B cell (primary cell): ENCODE measurements at regions not wholly inside any gene's neighbourhood (a gene's known extent, or its start where the extent isn't known, plus 50 kb on each side); places are given as distances from the start of the nearest gene placed in this dataset.

Experiments
- EZH2 ChIP-seq: IDR thresholded peaks from 2 replicates; pipeline ENCODE4 v1.6.1; 2012; ENCODE audit warnings: borderline replicate concordance, low read depth, mild to moderate bottlenecking, moderate library complexity, low read length; ENCODE audit not compliant: insufficient read depth, poor library complexity, severe bottlenecking
- TF ChIP-seq, protein P1 (sequence below): fragments of 200-600 bp; IDR thresholded peaks from one replicate; pipeline ENCODE4 v1.8.0; 2022; ENCODE audit warnings: antibody characterized with exemption, mild to moderate bottlenecking

DNA sequence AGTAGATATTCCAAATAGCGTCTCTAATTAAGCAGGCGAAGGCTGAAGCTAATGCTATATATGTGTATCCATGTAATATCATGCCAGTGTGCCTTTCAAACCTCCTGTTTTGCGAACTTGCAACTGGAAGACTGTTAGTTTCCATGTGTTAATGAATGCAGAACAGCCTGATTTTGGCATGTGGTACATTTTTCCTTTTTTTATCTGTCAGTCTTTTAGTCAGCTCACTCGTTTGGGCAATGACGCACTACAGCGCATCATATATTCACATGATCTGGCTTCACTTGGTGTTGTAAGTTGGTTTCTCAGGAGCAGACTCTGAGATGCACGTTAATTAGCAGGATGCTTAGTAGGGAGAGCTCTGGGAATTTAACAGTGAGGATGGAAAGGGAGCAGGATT, 210.4 kb upstream of the CA10 start:
- TF ChIP-seq EZH2 = no peak
- TF ChIP-seq, protein P1, sequence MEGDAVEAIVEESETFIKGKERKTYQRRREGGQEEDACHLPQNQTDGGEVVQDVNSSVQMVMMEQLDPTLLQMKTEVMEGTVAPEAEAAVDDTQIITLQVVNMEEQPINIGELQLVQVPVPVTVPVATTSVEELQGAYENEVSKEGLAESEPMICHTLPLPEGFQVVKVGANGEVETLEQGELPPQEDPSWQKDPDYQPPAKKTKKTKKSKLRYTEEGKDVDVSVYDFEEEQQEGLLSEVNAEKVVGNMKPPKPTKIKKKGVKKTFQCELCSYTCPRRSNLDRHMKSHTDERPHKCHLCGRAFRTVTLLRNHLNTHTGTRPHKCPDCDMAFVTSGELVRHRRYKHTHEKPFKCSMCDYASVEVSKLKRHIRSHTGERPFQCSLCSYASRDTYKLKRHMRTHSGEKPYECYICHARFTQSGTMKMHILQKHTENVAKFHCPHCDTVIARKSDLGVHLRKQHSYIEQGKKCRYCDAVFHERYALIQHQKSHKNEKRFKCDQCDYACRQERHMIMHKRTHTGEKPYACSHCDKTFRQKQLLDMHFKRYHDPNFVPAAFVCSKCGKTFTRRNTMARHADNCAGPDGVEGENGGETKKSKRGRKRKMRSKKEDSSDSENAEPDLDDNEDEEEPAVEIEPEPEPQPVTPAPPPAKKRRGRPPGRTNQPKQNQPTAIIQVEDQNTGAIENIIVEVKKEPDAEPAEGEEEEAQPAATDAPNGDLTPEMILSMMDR = no peak
